ENCODE measurements at regions not wholly inside any gene's neighbourhood (a gene's known extent, or its start where the extent isn't known, plus 50 kb on each side); places are given as distances from the start of the nearest gene placed in this dataset.

GRCh38 chr2:103739186-103739585, 977.4 kb downstream of the TMEM182 start (continued):
- TF ChIP-seq CHD7 (IDR thresholded peaks at IDR 0.05; ENCODE audit: insufficient replicate concordance, low read length) = no peak
- TF ChIP-seq POLR2A (IDR thresholded peaks at IDR 0.05; ENCODE audit: control extremely low read depth in 1 of 2, low read depth in 2 of 2, low read length in 2 of 2) = no peak
- no peak for TF ChIP-seq KDM1A (IDR thresholded peaks at IDR 0.05; ENCODE audit: borderline replicate concordance, low read length)
- no peak for TF ChIP-seq HDAC6 (IDR thresholded peaks at IDR 0.05; ENCODE audit: low read depth, low read length)
- TF ChIP-seq E2F6 (IDR thresholded peaks at IDR 0.05) = no peak
- TF ChIP-seq CHD2 (IDR thresholded peaks at IDR 0.05; ENCODE audit: low read length) = no peak
- no peak for TF ChIP-seq TEAD4 (IDR thresholded peaks at IDR 0.05; ENCODE audit: low read depth, low read length)
- TF ChIP-seq NANOG (IDR thresholded peaks at IDR 0.05; ENCODE audit: insufficient read depth, low read depth, low read length, poor library complexity, severe bottlenecking) = no peak
- no peak for TF ChIP-seq RXRA (IDR thresholded peaks at IDR 0.05; ENCODE audit: insufficient read depth, low read depth, low read length)
- no peak for TF ChIP-seq RNF2 (IDR thresholded peaks at IDR 0.05; ENCODE audit: borderline replicate concordance, low read depth, low read length, missing control alignments, poor library complexity, severe bottlenecking)
- no peak for TF ChIP-seq BACH1 (IDR thresholded peaks at IDR 0.05; ENCODE audit: low read length)
- TF ChIP-seq MAFK (IDR thresholded peaks at IDR 0.05; ENCODE audit: low read depth, low read length) = no peak

All from H1 (cell line).